RWPE2 (cell line): ENCODE measurements at regions not wholly inside any gene's neighbourhood (a gene's known extent, or its start where the extent isn't known, plus 50 kb on each side); places are given as distances from the start of the nearest gene placed in this dataset.

Experiments used
- ATAC-seq: fragments of 200-7000 bp; cut with Tn5 transposase; 3 replicates; pipeline ENCODE4 v1.9.1; 2021; ENCODE audit warnings: low read depth
- DNase-seq: peaks from one replicate; pipeline ENCODE4 v3.0.0-alpha.2; 2020; ENCODE audit warnings: low spot score
- H3K27ac ChIP-seq: fragments of 450-650 bp; 2 replicates; pipeline ENCODE4 v1.5.1; 2017; ENCODE audit warnings: mild to moderate bottlenecking; ENCODE audit not compliant: poor library complexity, severe bottlenecking
- H3K27me3 ChIP-seq: fragments of 250-450 bp; sonication (Bioruptor Pico); 2 replicates; pipeline ENCODE4 v1.5.1; 2021; ENCODE audit warnings: mild to moderate bottlenecking, moderate library complexity; ENCODE audit not compliant: insufficient read depth, poor library complexity, severe bottlenecking
- H3K36me3 ChIP-seq: fragments of 250-450 bp; sonication (Bioruptor Pico); 2 replicates; pipeline ENCODE4 v1.5.1; 2020; ENCODE audit warnings: low read depth, mild to moderate bottlenecking, moderate library complexity
- H3K4me1 ChIP-seq: fragments of 250-450 bp; sonication (Bioruptor Pico); 2 replicates; pipeline ENCODE4 v1.5.1; 2021; ENCODE audit warnings: mild to moderate bottlenecking, moderate library complexity; ENCODE audit not compliant: insufficient read depth, poor library complexity, severe bottlenecking
- H3K4me3 ChIP-seq: fragments of 250-450 bp; sonication (Bioruptor Pico); 2 replicates; pipeline ENCODE4 v1.5.1; 2021; ENCODE audit warnings: mild to moderate bottlenecking, moderate library complexity; ENCODE audit not compliant: severe bottlenecking
- H3K9me3 ChIP-seq: fragments of 250-450 bp; sonication (Bioruptor Pico); 2 replicates; pipeline ENCODE4 v1.5.1; 2021; ENCODE audit warnings: mild to moderate bottlenecking, moderate library complexity; ENCODE audit not compliant: severe bottlenecking
- CTCF ChIP-seq: fragments of 450-650 bp; IDR thresholded peaks from one replicate; pipeline ENCODE4 v1.5.1; 2017; ENCODE audit warnings: mild to moderate bottlenecking, moderate library complexity; ENCODE audit not compliant: poor library complexity, severe bottlenecking

GRCh38 chr6:132950566-132950965, 136.2 kb downstream of the RPS12 start:
- peaks cover 2% of the 10 kb centered on the region for H3K27me3 ChIP-seq
- no peaks in the 10 kb centered on the region for H3K36me3 ChIP-seq
- no peaks in the 10 kb centered on the region for H3K9me3 ChIP-seq
- ATAC-seq (no peak), DNase-seq (no peak)
- TF ChIP-seq CTCF, result no peak
- H3K27ac ChIP-seq, result no peak overlapping the region
- no peaks in the 10 kb centered on the region for H3K4me1 ChIP-seq
- H3K4me3 ChIP-seq, result no peak overlapping the region

- H3K4me1 ChIP-seq, result no peaks in the 10 kb centered on the region
- ATAC-seq (no peak), DNase-seq (no peak)
- no peak for TF ChIP-seq CTCF
- no peak overlapping the region for H3K27ac ChIP-seq
- H3K36me3 ChIP-seq, result no peaks in the 10 kb centered on the region
- H3K4me3 ChIP-seq, result no peak overlapping the region
- peaks cover 2% of the 10 kb centered on the region for H3K27me3 ChIP-seq
- H3K9me3 ChIP-seq, result no peaks in the 10 kb centered on the region
Measured at GRCh38 chr6:132952031-132952867, 137.9 kb downstream of the RPS12 start.

GRCh38 chr6:132952986-132953385, 138.6 kb downstream of the RPS12 start:
- Histone ChIP-seq H3K4me1 (no peaks in the 10 kb centered on the region), H3K4me3 (no peak overlapping the region), H3K27ac (no peak overlapping the region), H3K27me3 (peaks cover 2% of the 10 kb centered on the region), H3K9me3 (no peaks in the 10 kb centered on the region), H3K36me3 (no peaks in the 10 kb centered on the region)
- DNase-seq (no peak), ATAC-seq (no peak)
- no peak for TF ChIP-seq CTCF

GRCh38 chr6:132954222-132954621, 139.9 kb downstream of the RPS12 start:
- no peak for DNase-seq
- H3K27ac ChIP-seq, result no peak overlapping the region
- H3K27me3 ChIP-seq, result peaks cover 2% of the 10 kb centered on the region
- no peak for ATAC-seq
- no peak for TF ChIP-seq CTCF
- no peak overlapping the region for H3K4me3 ChIP-seq
- no peaks in the 10 kb centered on the region for H3K36me3 ChIP-seq
- no peaks in the 10 kb centered on the region for H3K4me1 ChIP-seq
- H3K9me3 ChIP-seq, result no peaks in the 10 kb centered on the region

GRCh38 chr6:132954936-132955335, 140.6 kb downstream of the RPS12 start:
- H3K27me3 ChIP-seq, result peaks cover 2% of the 10 kb centered on the region
- no peak for TF ChIP-seq CTCF
- H3K27ac ChIP-seq, result no peak overlapping the region
- no peaks in the 10 kb centered on the region for H3K4me1 ChIP-seq
- H3K9me3 ChIP-seq, result no peaks in the 10 kb centered on the region
- DNase-seq (no peak), ATAC-seq (no peak)
- no peak overlapping the region for H3K4me3 ChIP-seq
- no peaks in the 10 kb centered on the region for H3K36me3 ChIP-seq
